ENCODE measurements at regions not wholly inside any gene's neighbourhood (a gene's known extent, or its start where the extent isn't known, plus 50 kb on each side); places are given as distances from the start of the nearest gene placed in this dataset.
A peak's percentile ranks its signal among the peaks of the same experiment; 100 is the strongest.

DNA sequence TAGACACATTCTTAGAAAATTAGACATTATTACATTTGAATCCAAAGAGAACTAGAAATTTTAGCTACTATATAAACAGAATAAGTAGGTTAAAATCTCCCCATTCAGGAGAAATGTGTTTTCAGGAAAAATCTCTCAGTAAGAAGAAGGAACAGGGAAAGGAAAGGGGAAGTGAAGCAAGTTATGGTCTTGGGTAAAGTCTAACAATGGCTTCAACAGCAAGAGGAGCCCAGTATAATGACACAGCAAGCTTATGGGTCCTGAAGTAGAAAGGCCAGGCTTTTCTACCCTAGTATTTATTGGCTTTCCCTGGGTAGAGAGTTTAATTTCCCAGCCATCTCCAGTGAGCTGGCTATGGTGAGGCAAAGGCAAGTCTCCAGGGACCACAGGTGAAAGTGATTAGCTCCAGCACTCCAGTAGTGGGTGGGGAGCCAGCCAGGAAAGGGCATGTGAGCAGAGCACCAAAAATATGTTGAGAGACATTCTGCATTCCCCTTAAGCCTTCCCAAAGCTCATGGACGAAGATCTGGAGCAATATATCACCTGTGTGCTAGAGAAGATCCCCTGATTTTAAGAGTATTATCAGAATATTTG lies 981.7 kb downstream of the NR2F1-AS1 start:
- DNase-seq = peak; percentile 60

DNA sequence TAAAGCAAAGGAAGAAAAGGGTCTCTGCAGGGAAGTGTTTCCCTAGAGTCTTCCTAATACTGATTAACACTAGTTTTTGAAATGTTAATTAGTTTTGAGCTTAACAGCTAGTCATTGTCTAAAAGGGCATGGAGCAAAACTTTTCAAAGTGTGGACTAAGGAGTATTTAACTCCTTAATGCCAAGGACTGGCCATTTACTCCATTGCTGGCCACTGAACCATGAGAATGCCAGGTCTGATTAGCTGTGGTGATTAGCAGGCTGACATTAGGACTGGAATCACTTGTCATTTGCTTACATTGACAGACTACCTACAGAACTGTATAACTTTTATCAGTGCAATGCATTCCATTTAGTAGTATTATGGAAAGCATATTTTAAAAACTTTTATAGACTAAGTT lies 987.0 kb downstream of the NR2F1-AS1 start:
- DNase-seq = no peak

DNA sequence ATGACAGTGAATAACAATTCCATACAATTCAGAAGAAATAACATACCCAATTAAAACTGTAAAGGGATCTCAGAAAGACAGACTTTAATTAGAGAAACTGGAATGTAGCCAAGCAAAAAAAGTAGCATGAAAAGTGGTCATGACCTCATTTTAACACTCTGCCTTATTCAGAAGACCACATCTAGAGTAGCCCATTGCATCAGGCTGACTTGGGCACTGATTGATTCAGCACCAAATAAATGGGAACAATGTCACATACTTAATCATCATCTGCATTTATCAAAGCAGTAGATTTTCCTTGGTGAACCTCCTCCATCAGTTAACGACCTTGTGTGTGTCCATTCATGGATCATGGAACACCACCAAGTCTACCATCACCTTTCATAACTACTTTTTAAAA lies 992.1 kb downstream of the NR2F1-AS1 start:
- no peak for DNase-seq

DNA sequence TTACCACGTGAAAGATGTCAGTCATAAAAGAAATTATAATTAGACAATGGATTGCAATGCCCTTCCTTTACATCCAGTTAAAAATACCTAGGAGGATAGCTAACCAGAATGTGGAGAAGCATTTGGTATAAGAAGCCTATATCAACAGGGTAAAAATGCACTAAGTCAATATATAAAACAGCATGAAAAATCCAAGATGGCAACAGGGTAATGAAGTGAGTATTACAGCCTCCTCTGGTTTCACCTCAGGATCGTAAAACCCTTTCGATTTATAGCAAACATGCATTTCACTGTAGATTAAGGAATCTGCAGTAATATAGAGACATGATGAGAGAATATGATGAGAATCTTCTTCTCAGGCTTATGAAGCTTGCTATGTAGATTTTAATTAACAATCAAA lies 999.3 kb downstream of the NR2F1-AS1 start:
- no peak for DNase-seq

DNA sequence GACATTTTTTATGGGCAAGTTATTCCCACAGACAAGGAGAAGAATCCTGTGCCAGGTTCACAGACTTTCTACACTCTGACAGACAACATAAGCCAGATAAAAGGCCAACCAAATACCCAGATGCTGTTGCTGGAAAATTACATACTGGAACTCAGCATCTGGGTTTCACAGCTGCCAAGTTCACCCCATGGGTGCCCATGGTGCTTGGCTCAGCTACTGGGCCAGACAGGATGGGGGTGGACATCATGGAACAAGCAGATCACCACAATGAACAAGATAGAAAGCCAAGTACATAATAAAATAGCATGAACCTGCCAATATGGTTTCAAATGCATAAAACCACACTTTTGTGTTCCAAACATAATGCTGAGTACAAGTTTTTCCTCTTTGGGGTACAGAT lies 999.8 kb downstream of the NR2F1-AS1 start:
- no peak for DNase-seq

DNA sequence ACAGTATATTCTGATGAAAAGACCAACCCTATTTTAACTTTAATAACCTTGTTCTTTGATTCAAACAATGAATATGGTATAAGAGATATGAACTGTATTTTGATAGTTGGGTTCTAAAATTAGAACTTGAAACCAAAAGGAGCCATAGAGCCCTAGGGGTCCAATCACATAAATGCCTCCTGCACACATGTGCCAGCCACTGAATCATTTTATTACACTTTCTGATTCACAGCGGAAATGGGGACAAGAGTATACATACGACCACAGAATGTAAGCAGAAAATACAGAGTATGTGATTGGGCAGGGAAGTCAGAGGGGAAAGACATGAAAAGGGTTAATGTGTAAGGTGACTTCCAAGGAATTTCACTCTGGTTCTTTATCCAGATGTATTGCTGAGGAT lies 1000.2 kb downstream of the NR2F1-AS1 start:
- DNase-seq = no peak

DNA sequence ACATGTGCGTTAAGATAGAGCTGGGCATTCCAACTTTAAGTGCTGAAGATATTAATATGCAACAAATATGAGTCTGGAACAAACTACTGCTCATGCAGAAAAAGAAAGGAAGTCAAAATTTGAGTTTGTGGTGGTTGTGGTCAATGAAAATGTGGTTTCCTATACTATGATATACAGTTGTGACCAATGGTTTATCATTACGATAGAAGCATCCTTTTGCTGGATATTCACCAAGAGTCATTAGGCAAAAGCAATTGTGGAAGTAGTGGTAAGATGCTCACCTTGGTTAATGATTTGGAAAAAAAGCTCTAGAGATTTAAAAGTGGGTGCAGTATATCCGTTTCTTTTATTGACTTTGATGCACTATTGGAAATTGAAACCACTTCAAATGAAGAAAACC lies 1007.0 kb downstream of the NR2F1-AS1 start:
- no peak for DNase-seq

DNA sequence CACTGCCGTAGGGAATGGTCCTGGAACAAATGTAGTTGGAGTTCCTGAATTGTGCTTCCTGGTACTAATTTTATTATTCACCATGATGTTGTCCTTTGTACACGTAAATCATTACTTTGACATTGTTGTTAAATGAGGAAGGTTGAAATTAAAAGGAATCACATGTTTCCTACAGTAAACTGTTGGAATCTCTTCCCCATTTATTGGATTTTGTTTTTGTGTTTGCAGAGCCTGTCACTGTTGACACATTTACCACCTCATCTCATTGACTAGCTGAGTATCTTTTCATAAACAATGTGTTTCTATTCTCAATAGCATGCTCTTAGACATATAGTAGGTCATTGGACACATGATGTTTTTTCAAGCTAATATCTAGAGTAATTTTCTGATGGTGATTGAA lies 1012.5 kb downstream of the NR2F1-AS1 start:
- DNase-seq = no peak

DNA sequence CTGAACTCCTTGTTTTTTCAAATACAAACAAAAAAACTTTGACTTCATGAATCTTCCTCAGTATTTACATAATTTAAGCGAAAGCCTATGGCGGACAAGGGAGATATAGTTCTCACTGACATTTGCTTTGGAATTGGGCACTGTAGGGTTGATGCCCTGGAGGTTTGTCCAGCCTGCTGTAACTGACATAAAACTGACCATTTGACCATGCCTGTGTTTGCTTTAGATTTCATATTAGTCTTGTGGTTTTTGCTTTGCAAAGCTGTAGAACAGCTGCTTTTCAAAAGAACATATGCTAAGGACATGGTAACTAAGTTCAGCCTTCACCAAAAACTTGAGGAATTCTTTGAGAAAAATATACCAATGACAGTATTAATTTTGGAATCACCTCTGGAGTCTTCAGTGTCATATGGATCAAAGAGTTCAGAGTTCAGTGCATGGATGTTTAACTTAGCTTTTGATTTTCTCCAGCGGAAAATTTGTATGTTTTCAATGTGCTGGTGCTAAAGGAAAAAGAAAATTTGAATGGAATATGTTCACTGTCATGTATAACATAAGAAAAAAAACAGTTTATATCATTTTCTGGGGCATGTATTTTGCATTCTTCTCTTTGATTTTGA lies 1013.1 kb downstream of the NR2F1-AS1 start:
- no peak for DNase-seq

DNA sequence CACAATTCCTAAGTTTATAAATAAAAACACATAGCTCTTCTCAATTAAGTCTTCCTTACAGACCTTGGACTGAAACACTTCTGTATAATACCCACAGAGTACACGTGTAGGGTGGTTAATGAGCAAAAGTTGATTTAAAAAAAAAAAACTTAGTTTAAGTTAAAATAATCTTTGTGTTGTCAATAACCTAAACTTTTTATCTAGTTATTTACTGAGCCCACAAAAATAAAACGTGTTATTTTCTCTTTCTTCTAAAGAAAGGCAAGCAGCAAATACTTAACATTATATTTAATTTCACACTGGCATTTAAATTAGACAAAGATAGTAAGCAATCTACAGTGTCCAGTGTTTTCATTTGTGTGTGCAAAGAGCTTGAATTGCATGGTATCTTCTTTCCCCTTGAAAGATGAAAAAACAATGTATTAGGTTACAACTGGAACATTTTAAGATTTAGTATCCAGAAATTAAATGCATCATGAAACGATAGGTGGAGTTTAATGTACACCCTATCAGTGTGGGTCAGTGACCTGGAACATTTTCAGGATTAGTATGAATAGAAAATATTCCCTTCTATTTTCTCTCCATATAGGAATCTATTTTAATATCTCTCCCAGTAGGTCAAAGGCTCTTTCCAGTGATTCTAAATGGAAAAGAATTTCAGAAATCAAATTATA lies 1014.8 kb downstream of the NR2F1-AS1 start:
- DNase-seq = no peak

DNA sequence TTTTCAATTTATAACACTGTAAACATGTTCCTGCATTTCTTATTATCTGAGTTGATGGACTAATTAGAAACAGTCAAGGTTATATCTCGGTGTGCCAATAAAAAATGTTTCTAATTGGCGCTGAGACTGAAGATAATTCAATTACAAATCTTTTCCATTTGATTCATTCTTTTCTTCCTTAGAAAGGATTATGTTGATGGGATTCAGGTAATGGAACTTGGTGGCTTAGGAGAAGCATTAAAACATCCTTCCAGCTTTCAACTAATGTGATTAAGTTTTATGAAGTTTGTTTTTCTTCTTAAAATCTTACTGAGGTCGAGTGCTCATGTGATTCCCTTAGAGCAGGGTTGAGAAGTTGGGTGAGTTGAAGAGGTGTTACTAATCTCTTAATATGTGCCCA lies 1015.3 kb downstream of the NR2F1-AS1 start:
- DNase-seq = no peak

DNA sequence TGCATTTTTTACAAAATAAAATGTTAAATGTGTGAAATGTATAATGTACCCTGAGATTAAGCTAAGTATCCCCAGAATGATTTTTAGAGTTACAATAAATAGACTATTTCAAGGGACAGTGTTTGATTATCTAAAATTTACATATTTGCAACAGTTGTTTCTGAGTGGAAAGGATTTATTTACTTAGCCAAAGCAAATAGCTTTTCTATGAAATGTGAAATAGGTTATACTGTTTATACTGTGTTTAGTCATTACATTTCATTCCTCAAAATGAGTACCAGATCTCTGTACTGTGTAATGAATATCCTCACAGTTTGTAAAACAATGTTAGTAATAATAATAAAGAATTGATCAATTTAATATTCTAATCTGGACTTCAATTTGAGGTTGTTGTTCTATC lies 1019.0 kb downstream of the NR2F1-AS1 start:
- no peak for DNase-seq

DNA sequence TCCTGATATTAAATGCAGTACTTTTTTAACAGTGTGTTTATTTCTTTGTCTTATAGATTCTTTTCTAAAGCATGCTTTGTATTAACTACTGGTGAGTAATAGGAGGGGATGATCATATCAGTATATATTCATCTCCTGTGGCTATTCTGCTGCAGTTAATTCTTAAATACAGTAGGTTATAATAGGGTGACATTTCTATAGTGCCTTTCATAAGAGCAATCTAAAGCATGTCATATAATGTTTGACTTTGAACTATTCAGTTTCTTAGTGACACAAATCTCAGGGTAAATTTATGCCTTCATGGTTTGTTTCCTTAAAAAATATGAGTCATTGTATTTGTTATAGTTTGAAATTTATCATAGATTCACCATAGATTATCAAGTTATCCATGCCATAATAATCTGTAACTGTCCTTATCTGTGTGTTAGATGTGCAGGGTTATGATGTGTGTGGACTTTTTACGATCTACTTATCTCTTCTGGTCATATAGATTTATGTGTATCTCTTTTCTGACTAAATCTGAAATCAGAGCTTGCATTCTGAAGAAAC lies 1019.5 kb downstream of the NR2F1-AS1 start:
- peak; percentile 42 for DNase-seq

DNA sequence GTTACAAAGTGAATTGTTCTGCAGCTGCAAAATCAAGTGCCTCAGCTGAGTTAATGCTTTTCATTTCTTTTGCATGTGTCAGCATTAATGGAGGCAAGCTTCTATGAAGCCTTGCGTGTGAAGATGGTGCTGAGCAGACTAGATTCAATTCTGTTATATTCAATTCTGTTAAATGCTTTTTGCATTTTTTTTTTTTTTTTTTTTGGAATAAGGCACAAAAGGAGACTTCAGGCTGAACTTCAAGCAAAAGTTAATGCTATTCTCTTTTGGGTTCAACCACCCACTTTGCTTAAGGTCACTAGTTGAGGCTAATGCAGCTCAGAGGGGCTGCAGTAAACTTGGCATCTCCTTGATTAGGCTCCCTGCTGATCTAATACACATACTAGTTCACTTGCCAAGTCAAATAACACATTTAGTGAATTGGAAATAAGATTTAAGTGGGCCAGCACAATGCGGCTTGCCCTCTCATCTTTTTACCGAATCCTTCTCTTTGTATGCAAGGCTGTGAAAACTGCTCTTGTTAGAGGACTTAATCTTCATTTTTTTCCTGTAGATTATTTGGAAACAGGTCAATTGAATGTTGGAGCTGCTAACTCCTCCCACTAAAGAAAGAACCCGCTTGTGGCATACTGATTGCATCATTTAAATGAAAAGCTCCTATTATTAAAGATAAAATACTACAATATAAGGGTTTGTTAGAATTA lies 1020.2 kb downstream of the NR2F1-AS1 start:
- peak; percentile 81 for DNase-seq

DNA sequence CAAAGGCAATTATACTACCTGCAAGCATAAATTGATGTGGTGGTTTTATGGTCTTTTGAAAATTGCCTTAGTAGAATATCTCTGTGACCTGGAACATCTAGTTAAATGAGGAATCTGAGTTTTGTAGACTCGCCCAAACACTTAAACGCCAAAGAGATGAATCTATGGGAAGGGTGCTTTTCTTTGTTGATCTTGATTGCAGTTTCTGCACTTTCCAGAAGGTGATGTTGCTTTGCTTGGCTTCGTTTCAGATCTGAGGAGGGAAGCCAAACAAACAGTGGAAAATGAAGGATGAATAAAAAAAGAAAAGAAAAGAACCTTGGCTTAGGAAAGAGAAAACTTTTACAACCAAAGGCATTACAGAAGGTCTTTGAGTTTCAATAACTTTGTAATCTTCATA lies 1021.2 kb downstream of the NR2F1-AS1 start:
- no peak for DNase-seq

DNA sequence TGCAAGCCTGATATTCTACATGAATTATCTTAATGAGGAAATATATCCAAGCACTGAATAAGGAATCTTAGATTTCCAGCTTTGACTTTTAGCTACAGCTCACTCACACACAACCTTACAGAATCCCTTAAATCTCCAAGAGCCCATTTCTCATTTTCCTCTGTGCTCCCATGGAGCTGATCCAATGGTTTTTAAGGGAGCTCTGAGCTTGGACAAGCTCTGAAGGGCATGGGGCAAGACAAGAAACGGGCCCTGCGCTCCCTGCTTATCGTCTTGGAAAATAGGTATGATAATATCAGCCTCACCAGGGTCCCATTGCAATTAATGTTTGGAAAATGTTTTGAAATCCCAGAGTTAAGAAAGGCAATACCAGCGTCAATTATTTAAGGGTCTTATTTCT lies 1021.7 kb downstream of the NR2F1-AS1 start:
- DNase-seq = no peak

DNA sequence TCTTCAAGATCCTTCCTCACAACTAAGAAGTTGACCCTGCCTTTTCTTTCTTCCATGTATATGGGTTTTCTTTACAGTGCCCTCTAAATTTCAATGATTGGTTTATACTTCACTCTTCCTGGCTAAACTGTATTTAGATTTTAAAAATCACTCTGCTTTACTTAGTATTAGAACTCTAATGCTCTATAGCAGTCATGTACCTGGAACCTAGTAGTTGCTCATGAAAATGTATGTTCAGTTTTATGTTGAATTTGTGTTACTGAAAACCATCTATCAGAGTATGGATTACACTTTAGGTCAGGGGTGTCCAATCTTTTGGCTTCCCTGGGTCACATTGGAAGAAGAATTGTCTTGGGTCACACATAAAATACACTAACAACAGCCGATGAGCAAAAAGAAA lies 1024.3 kb downstream of the NR2F1-AS1 start:
- no peak for DNase-seq

DNA sequence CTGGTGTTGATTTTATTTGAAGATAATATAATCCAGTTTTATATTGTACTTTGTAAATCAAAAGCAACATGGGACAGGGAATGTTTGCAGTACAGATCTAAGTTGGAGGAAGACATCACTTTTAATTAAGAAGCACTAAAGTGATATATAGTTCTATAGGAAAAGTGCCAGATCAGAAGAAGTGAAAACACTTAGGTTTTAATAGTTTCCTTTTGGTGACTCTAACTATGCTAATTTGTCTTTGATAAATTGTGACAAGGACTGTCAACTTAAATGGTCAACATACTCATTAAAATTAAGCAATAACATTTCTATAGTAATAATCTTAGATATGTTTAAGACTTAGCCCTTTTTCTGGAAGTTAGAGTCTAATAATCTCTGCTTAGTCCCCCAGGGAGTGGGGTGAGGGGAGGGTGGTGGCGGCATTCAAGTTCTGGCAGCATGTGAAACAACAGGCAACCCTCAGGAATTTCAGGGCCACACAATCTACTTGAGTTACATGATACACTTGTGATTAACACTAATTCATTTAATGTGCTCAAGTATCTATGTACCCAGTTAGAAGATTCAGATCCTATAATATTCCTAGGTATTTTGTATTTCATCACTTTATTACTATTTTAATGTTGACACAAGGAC lies 1026.5 kb downstream of the NR2F1-AS1 start:
- DNase-seq = no peak

DNA sequence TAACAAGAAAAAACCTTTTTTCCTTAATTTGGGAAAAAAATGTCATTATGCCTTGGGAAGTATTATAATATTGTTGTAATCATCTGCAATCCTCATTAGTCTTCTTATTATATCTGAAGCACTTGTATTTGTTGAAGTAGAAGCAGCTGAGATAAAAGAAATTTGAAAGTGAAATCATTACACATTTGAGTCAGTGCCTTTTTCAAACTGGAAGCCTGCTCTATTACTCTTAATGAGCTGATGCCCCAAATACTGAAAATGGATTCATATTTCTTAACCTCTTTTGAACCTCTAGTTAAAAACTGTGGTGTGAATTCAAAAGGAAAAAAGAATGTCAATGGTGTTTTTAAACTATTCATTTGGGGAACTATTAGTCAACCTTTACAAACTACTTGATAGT lies 1027.7 kb downstream of the NR2F1-AS1 start:
- DNase-seq = no peak

DNA sequence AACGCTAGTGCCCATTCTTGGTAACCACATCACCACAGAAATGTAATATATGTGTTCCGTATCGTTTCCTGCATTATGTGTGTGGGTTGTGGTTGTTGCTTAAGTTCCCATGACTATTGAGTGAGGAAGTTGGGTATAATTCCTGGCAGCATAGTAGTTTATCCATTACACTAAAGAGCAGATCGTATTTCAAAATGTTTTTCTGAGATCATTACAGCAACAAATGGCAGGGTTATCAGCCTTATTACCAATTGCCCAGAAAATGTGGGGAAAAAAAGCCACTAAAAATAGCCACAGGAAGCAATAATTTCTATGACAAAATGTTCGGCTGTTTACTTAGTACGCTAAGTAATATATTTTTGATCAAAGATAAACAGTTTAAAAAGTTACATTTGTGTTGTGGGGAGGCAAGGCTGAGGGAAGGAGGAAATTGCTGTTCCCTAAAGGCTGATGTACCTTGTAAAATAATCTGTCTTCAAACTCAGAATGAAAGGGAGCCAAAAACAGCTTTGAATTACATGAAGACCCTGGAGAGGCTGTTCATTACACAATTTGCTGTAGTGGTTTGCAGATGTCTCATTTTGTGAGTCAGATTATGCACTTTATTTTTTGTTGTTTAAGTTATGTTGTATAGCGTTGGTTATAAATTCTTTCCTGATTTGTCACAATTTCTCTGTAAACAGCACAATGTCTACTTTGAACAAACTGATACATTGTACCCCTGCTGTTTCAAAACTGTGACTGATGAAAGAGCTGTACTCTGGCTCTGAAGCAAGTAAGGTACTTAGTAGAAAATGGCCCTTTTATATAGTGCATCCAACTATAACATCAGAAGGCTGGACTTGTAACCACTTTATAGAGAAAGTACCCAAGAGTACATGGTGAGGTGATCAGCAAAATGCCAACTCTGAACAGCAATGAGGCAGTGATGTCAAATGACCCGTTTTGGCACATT lies 1028.5 kb downstream of the NR2F1-AS1 start:
- peak; percentile 83 for DNase-seq

DNA sequence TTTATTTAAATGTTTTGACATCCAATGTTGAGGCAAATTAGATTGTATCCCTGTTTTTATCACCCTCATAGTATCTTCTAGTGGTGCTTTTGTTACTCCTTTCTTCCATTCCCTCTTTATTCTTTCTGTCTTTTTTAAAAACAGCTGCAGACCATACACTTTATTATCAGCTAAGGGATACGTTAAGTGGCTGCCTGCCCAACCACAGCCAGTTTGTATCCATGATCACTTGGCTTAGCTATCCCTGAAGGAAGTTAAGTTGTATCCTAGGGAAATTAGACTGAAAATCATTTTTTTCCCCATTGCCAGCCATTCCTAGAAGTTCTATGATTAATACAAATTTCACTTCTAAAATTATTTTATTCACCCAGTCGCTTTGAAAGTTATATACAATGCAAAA lies 1032.7 kb downstream of the NR2F1-AS1 start:
- DNase-seq = no peak

DNA sequence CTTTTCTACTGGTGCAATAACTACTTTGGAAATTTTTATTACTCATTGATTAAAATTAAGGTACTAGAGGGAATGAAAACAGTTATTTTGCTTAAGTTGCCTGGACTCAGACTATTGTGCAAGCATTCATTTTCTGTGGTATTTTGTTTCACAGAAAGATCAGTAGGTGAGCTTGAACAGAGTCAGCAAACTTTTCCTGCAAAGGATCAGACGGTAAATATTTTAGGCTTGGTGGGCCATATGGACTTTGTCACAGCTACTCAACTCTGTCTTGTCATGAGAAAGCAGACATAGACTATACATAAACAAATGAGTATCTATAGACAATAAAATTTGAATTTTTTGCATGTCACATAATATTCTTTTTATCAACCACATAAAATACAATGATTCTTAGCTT lies 1036.4 kb downstream of the NR2F1-AS1 start:
- no peak for DNase-seq

All from NCI-H1092 treated with DMSO at 0.1 percent for 48 hours (cell line).